Tibial nerve (tissue), 4 donors: ENCODE measurements at regions not wholly inside any gene's neighbourhood (a gene's known extent, or its start where the extent isn't known, plus 50 kb on each side); places are given as distances from the start of the nearest gene placed in this dataset.
"Not testable (repeated sequence)": the region's sequence is repeated elsewhere in the genome, so short reads cannot be mapped to it uniquely, and the experiment has no call there.

Experiments
- DNase-seq, 2 donors: peaks; one replicate each; pipeline ENCODE4 v3.0.0-alpha.2; 2019; ENCODE audit warnings: low spot score in 2 of 2
- H3K27ac ChIP-seq, 4 donors: fragments of 200-600 bp; sonication (generic) in 3 of 4; one replicate each; pipeline ENCODE4 v1.5.1; 2017 to 2019; ENCODE audit warnings: mild to moderate bottlenecking in 1 of 4
- H3K27me3 ChIP-seq, 2 donors: fragments of 200-600 bp; sonication (generic) in 1 of 2; one replicate each; pipeline versions ENCODE4 v1.5.1 to v1.6.0; 2017 to 2019
- H3K36me3 ChIP-seq, 3 donors: fragments of 200-600 bp; sonication (generic); one replicate each; pipeline ENCODE4 v1.5.1; 2018 to 2019
- H3K4me1 ChIP-seq, 4 donors: fragments of 200-600 bp; sonication (generic) in 3 of 4; one replicate each; pipeline ENCODE4 v1.5.1; 2017 to 2019
- H3K4me3 ChIP-seq, 4 donors: fragments of 200-600 bp; sonication (generic) in 3 of 4; one replicate each; pipeline ENCODE4 v1.5.1; 2017 to 2019; ENCODE audit warnings: mild to moderate bottlenecking in 1 of 4, moderate library complexity in 1 of 4
- H3K9me3 ChIP-seq, 4 donors: fragments of 200-600 bp; sonication (generic) in 3 of 4; one replicate each; pipeline ENCODE4 v1.5.1; 2017 to 2019
- CTCF ChIP-seq, 5 experiments: fragments of 200-600 bp in 3 of 5; fragments of 450-650 bp in 2 of 5; sonication (generic) in 3 of 5; IDR thresholded peaks; one replicate each; pipeline ENCODE4 v1.5.1; 2016 to 2019; ENCODE audit warnings: antibody characterized with exemption in 5 of 5, mild to moderate bottlenecking in 3 of 5, moderate library complexity in 2 of 5
- EP300 ChIP-seq, 2 donors: sonication (generic); formaldehyde crosslinking; IDR thresholded peaks; one replicate each; pipeline ENCODE4 v1.6.1; 2017; ENCODE audit warnings: antibody characterized with exemption in 2 of 2, mild to moderate bottlenecking in 1 of 2
- POLR2A ChIP-seq, 2 donors: fragments of 450-650 bp; IDR thresholded peaks; one replicate each; pipeline ENCODE4 v1.6.1; 2017; ENCODE audit warnings: antibody characterized with exemption in 2 of 2, mild to moderate bottlenecking in 2 of 2, moderate library complexity in 2 of 2
- WGBS, 2 donors: methylation state at CpG; one replicate each; pipeline ENCODE4 v1.1.5; 2018; 5-methylcytosine and 5-hydroxymethylcytosine counted together

- H3K4me3 ChIP-seq, result no peak overlapping the region
- TF ChIP-seq CTCF (IDR thresholded peaks at IDR 0.05) (no peak), EP300 (IDR thresholded peaks at IDR 0.05) (no peak), POLR2A (IDR thresholded peaks at IDR 0.05) (no peak)
- H3K36me3 ChIP-seq, result no peaks in the 10 kb centered on the region
- peaks cover 0 to 4% (median 0%) of the 10 kb centered on the region in 4 donors for H3K9me3 ChIP-seq
- H3K4me1 ChIP-seq, result no peaks in the 10 kb centered on the region
- no peak for DNase-seq
- no peak overlapping the region for H3K27ac ChIP-seq
- no peaks in the 10 kb centered on the region for H3K27me3 ChIP-seq
Measured at GRCh38 chr10:2197663-2198062, 460.3 kb upstream of the ADARB2 start.

- no peak overlapping the region for H3K4me3 ChIP-seq
- no peaks in the 10 kb centered on the region for H3K36me3 ChIP-seq
- no peak overlapping the region for H3K27ac ChIP-seq
- peaks cover 0 to 4% (median 0%) of the 10 kb centered on the region in 4 donors for H3K9me3 ChIP-seq
- TF ChIP-seq CTCF (IDR thresholded peaks at IDR 0.05) (no peak), EP300 (IDR thresholded peaks at IDR 0.05) (no peak), POLR2A (IDR thresholded peaks at IDR 0.05) (no peak)
- H3K27me3 ChIP-seq, result no peaks in the 10 kb centered on the region
- WGBS, 2 donors, result 73 to 86% methylated on average over 4 of the region's 4 CpGs
- no peaks in the 10 kb centered on the region for H3K4me1 ChIP-seq
- DNase-seq, result no peak
Measured at GRCh38 chr10:2196272-2196671, 458.9 kb upstream of the ADARB2 start.

- WGBS, 2 donors, result 73 to 74% methylated on average over 4 of the region's 4 CpGs
- not testable (repeated sequence) for H3K36me3 ChIP-seq, H3K4me1 ChIP-seq, DNase-seq, H3K4me3 ChIP-seq, H3K9me3 ChIP-seq, H3K27me3 ChIP-seq, H3K27ac ChIP-seq
Measured at GRCh38 chr10:2189356-2189755, 452.0 kb upstream of the ADARB2 start.

GRCh38 chr10:2188371-2188770 lies 451.0 kb upstream of the ADARB2 start:
- Histone ChIP-seq H3K4me3 (no peak overlapping the region), H3K36me3 (no peaks in the 10 kb centered on the region), H3K9me3 (peaks cover 0 to under 1% (median 0%) of the 10 kb centered on the region in 4 donors), H3K27me3 (no peaks in the 10 kb centered on the region), H3K27ac (no peak overlapping the region), H3K4me1 (no peaks in the 10 kb centered on the region)
- DNase-seq, result no peak
- TF ChIP-seq POLR2A (IDR thresholded peaks at IDR 0.05), result no peak
- TF ChIP-seq CTCF (IDR thresholded peaks at IDR 0.05), result no peak
- TF ChIP-seq EP300 (IDR thresholded peaks at IDR 0.05), result no peak
- WGBS, 2 donors, result 84 to 86% methylated on average over 4 of the region's 4 CpGs

- DNase-seq, result no peak
- TF ChIP-seq POLR2A (IDR thresholded peaks at IDR 0.05) (no peak), CTCF (IDR thresholded peaks at IDR 0.05) (no peak), EP300 (IDR thresholded peaks at IDR 0.05) (no peak)
- Histone ChIP-seq H3K9me3 (no peaks in the 10 kb centered on the region), H3K27me3 (no peaks in the 10 kb centered on the region), H3K27ac (no peak overlapping the region), H3K4me3 (no peak overlapping the region), H3K36me3 (no peaks in the 10 kb centered on the region), H3K4me1 (no peaks in the 10 kb centered on the region)
- 38 to 53% methylated on average over 2 of the region's 2 CpGs for WGBS, 2 donors
Measured at GRCh38 chr10:2173327-2173726, 436.0 kb upstream of the ADARB2 start.

- Histone ChIP-seq H3K9me3 (no peaks in the 10 kb centered on the region), H3K4me1 (no peaks in the 10 kb centered on the region), H3K27ac (no peak overlapping the region), H3K4me3 (no peak overlapping the region), H3K36me3 (no peaks in the 10 kb centered on the region), H3K27me3 (no peaks in the 10 kb centered on the region)
- no peak for DNase-seq
- TF ChIP-seq POLR2A (IDR thresholded peaks at IDR 0.05) (no peak), CTCF (IDR thresholded peaks at IDR 0.05) (no peak), EP300 (IDR thresholded peaks at IDR 0.05) (no peak)
- 53 to 59% methylated on average over 18 of the region's 18 CpGs for WGBS, 2 donors
Measured at GRCh38 chr10:2165771-2166460, 428.6 kb upstream of the ADARB2 start.
